ENCODE measurements at regions not wholly inside any gene's neighbourhood (a gene's known extent, or its start where the extent isn't known, plus 50 kb on each side); places are given as distances from the start of the nearest gene placed in this dataset.
"Not testable (repeated sequence)": the region's sequence is repeated elsewhere in the genome, so short reads cannot be mapped to it uniquely, and the experiment has no call there.

GRCh38 chr12:46490635-46491034, 118.1 kb upstream of the SLC38A2 start:
- DNase-seq (ENCODE audit: low spot score): no peak

- DNase-seq (ENCODE audit: low spot score): no peak
Observed at GRCh38 chr12:46489951-46490388, 117.4 kb upstream of the SLC38A2 start.

DNA sequence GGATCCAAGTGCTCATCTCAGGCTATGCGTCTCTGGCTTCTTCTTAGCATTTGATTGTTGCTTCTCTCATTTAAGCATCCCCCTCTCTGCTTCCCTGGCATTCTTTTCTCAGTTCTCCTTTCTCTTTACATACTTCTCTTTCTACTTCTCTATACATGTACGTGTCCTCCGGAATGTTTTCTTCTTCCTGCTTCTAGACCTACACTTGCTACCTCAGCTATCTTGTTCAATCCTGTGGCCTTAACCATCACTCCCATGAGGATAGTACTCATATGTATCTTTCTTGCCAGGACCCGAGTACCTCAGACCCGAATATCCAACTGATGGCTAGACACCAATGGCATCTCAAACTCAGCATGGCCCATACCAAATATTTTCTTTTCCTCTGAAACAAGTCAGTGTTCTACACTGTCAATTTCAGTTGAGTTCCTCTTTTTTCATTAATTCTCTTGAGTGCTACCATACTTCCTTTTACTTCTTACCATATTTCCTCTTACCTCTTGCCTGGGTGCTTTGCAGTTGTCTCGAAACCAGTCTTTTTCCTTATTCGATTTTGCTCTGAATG, 115.1 kb upstream of the SLC38A2 start:
- DNase-seq (ENCODE audit: low spot score): no peak

DNA sequence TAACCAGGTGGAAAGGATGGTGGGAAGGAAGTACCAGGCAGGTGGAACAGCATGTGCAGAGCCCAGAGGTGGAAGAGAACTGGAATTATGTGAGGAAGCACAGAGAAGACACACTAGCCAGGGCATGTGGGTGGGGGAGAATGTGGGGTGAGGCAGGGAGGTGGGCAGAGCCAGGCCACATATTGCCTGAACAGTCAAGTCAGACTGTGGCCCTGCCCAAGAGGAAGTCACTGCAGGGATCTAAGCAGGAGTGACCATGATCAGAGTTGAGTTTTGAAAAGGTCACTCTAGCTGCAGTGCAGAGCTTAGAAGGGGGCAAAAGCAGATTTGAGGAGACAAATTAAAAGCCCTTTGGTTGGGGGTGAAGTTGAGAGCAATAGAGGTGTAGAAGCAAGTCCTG, 114.0 kb upstream of the SLC38A2 start:
- DNase-seq (ENCODE audit: low spot score): no peak

GRCh38 chr12:46485853-46486252, 113.3 kb upstream of the SLC38A2 start:
- DNase-seq (ENCODE audit: low spot score): no peak

DNA sequence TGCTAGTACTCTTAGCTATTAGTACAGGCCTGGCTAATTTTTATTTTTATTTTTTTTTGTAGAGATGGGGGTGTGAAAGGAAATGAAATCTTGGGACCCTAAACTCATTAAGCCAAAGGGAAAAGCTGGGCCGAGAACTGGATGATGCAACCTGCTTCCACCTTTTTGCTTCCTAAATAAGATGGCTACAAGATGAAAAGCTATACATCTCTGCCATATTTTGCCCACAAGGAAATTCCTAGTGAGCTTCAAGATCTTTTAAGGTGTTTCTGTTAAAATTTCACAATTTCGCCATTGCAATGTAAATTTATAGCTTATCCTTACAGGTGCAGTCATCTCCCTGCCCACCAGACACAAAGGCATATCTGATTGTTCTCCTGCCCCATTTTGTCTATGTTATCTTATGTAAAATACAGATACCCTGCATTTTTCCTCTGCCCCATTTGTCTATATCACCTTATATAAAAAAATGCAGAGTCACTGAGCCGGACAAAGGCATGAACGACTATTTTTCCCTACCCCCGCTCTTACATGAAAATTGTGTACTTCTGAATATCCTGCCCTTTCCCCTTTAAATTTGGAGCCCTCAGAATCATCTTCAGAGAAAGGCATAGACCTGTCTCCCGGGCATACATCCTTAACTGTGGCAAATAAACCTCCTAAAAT, 112.0 kb upstream of the SLC38A2 start:
- DNase-seq (ENCODE audit: low spot score): no peak

DNA sequence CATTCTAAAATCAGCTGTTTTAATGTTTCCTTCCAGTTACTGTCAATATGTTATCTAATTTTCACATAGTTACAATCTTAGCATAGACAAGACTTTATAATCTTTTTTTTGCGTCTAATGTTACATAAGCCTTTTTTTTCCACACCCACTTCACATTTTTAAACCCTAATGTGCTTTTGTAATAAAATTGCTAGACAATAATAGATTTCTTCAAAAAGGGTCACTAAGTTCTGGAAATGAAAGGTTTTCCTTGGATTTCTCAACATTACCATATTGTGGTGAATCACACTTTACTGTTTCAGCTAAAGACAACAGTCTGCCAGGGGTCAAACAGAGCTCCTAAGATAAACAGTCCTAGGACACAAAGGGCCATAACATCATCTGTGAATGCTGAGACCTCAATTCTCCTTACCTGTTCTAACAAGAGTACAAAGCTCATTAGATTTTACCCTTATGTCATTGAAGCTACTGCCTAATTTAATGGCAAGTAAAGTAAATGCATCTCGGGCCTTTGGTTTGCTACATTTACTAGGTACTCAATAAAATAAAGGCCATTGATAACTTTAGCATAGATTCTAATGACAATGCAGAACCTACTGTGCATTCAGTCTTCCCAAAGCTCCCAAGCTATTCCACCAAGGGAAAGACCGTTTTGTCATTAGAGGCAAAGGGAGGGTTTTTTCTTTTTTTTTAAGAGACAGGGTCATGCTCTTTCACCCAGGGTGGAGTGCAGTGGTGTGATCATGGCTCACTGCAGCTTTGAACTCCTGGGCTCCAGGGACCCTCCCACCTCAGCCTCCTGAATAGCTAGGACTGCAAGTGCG, 111.2 kb upstream of the SLC38A2 start:
- DNase-seq (ENCODE audit: low spot score): no peak

- DNase-seq (ENCODE audit: low spot score): no peak
Observed at GRCh38 chr12:46480724-46481123, 108.2 kb upstream of the SLC38A2 start.

GRCh38 chr12:46480316-46480715, 107.7 kb upstream of the SLC38A2 start:
- no peak for DNase-seq (ENCODE audit: low spot score)

DNA sequence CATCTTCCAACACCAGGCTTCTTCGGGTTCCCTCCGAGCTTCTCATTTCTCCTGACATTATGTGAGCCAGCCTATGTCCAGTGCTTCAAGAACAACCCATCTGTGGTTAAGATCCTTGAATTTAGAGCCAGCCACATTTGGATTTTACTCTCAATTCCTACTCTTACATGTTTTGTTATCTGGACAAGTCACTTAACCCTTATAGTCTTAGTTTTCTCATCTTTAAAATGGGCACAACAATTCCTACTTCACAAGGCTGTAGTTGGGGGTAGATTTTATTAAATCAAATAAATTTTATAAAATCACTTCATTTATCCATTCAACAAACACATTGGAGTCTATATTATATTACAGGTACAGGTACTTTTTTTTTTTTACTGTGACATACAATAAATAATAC, 105.5 kb upstream of the SLC38A2 start:
- DNase-seq (ENCODE audit: low spot score): no peak

DNA sequence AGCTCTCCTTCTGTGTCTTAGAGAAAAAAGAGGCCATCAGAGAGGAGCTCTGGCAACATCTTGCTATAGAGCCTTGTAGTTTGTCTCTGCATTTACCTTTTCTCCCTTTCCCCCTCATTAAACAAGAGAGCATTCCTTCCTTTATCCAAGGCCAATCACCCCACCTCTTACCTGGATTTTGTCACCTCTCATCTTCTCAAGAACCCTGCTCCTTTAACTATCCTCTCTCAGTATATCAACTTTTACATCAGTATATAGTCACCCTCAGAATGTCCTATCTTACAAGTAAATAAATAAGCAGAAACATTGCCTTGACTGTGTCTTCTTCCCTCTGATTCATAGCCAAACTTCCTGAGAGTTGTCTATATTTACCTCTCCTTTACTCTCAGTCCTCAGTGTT, 105.0 kb upstream of the SLC38A2 start:
- no peak for DNase-seq (ENCODE audit: low spot score)

DNA sequence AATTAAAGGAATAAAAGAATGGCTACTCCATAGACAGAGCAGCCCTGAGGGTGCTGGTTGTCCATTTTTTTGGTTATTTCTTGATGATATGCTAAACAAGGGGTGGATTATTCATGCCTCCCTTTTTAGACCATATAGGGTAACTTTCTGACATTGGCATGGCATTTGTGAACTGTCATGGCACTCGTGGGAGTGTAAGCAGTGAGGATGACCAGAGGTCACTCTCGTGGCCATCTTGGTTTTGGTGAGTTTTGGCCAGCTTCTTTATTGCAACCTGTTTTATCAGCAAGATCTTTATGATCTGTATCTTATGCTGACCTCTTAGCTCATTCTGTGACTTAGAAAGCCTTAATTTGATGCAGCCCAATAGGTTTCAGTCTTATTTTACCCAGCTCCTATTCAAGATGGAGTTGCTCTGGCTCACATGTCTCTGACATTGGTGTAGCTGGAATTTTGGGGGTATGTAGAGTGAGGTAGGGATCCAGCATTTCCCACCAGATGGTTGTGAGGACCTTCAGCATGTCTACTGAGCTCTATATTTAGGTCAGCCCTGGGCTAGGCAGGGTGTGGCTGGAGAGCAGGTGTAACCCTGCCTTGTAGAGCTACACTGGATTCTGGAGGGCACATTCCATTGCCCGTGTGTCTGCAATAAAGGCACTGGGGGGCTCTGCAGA, 103.5 kb upstream of the SLC38A2 start:
- DNase-seq (ENCODE audit: low spot score): no peak

- DNase-seq (ENCODE audit: low spot score): not testable (repeated sequence)
Observed at GRCh38 chr12:46474385-46474784, 101.8 kb upstream of the SLC38A2 start.

GRCh38 chr12:46473634-46474329, 101.2 kb upstream of the SLC38A2 start:
- no peak for DNase-seq (ENCODE audit: low spot score)

DNA sequence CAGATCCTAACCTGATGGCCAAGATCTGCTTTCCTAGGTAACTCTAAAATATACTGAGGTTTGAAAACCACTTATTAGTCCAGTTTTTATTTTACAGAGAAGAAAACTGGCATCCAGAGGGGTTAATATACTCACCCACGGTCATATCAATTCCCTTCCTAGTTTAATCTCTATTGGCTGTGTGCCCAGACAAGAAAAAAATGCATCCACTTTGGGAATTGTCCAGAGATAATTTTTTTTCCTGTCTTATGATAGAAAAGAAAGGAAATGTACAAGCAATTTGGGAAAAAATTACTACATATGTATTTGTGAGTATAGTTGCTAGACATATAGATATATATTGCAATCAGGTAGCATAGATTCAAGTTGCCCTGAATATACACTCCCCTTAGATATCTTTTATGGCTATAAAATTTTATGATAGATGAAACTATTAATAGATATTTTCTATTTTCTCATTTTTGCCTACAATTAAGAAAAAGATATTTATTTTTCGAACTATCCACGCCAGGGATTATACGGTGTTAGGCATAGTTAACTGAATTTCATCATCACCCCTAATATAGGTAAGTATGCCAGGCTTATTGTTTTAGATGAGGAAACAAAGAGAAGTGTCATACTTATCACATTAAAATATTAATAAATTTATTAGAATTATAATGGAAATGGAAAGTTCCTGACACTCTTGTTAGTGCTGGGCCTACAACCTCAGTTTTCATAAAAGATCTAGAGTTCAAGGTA, 100.5 kb upstream of the SLC38A2 start:
- no peak for DNase-seq (ENCODE audit: low spot score)

DNA sequence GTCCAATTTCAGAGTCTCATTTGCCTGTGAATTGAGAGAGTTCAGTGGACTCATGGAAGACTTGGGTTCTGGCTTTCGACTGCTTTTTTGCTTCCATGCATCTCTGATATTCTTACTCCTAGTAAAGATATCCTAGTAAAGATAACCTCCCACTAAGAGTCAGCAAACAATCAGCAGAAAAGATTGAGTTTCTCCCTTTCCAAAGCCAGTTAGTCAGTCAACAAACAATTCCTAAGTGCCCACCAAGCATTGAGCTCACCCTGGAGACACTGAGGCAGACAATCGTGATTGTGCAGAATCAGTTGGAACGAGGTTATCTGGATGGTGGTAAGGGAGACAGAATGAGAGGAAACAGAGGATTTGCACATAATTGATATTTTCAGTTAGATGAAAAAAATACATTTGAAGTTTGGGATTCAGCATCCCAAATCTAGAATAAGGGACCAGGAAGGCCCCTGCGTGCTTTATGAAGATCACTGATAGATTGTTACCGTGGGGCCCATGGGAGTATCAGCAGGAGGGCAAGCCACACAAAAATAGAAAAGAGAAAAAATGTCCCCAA, 99.7 kb upstream of the SLC38A2 start:
- no peak for DNase-seq (ENCODE audit: low spot score)

GRCh38 chr12:46471404-46471803, 98.8 kb upstream of the SLC38A2 start:
- DNase-seq (ENCODE audit: low spot score): no peak

DNA sequence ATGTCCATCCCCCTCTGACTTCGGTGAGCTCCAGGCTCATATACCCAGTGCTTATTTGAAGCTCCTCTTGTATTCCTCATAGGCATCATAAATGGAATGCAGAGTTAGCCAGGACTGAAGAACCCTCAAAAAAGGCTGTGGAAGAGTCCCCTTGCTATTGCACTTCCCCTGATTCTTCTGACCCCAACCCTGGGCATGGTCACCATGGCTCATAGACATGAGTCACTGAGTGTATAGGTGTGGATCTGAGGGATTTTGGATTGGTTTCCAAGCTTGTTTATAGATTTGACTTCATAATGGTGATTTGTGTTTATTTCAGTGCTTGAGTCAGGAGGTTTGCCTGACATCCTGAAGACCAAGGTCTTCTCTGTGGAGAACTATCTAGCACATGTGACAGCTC, 98.4 kb upstream of the SLC38A2 start:
- DNase-seq (ENCODE audit: low spot score): no peak

DNA sequence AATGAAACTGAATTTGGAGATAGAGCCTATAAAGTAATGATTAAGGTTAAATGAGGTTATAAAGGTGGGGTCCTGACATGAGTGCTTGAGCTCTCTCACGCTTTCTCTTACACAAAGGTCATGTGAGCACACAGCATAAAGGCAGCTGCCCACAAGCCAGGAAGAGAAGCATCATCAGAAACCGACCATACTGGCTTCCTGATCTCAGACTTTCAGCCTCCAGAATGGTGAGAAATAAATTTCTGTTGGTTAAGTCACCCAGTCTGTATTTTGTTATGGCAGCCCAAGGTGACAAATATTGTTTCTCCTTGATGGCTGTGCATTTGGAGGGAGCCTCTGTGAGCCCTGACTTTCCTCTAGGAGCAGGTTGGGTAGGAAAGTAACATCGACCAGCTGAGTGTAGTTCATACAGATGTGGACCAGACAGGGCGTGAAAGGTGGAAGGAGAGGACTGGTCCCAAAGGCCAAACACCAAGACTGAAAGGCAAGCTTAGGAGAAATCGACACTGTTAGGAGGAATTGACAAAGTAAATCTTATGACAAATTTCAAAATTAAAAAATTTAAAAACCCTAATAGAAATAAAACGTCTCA, 97.6 kb upstream of the SLC38A2 start:
- DNase-seq (ENCODE audit: low spot score): no peak

DNA sequence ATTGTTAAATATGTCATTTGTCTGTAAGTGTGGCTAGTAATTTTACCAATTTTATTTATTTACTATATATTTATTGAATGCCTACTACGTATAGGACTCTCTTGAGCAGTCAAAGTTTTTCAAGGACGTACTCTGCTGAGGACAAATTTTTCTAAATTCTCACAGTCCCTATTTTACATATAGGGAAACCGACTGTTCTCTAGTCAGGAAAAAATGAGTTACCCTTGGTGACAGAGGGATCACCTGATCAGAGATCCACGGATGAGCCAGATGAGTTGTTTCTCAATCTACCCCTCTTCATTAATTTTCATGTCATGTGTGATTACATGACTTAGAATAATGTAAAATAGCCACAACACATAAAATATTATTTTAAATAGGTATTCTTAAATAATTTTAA, 96.2 kb upstream of the SLC38A2 start:
- no peak for DNase-seq (ENCODE audit: low spot score)

DNA sequence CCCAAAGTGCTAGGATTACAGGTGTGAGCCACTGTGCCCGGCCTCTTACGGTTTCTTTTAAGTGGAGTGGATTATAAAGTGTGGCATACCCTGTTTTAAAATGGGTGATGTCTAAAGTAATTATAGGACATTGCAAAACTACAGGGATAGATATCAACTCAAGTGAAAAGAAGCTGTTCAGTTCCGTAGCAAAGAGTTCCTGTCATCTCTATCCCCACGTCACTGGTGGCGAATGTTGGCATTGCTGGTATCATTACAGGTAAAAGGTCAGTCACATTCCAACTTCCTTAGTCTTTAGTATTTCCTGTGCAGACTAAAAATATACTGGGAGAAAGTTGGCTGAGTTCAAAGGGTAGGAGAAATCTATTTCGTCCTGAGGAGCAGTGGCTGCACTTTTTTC, 95.6 kb upstream of the SLC38A2 start:
- DNase-seq (ENCODE audit: low spot score): no peak
